ENCODE measurements at regions not wholly inside any gene's neighbourhood (a gene's known extent, or its start where the extent isn't known, plus 50 kb on each side); places are given as distances from the start of the nearest gene placed in this dataset.

DNA sequence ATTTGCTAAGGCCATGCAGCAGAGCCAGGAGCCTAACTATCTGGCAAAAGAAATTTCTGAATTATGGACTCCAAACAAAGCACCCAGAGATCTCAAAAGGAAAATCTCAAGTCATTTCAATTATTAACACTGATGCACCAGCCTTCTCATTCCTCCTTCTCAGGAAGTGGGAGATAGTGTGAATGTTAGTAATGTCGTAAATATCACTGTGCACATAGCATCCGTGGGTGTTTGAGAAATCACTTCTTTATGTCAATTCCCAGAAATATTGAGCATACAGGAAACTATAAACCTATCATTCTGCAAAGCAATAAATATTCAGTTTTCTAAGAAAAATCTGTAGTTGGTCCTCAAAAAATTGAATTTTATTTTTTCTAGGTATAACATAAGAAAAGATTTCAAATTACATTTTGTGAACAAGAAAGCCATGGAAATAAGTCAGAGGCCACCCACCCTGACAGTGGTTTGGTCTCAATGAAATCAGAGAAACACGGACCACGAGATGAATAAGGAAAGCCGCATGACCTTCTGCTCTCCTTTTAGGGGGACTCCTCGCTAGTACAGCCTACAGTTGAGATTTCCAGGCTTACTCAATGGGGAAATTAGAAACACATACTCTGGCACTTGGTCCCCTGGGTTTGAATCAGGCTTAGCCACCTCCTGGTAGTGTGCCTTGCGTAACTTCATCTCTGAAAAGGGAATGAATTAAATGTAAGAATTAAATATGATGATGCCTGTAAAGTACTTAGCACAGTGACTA is 120.6 kb downstream of the DIRAS2 start:
- TF ChIP-seq, protein P1, sequence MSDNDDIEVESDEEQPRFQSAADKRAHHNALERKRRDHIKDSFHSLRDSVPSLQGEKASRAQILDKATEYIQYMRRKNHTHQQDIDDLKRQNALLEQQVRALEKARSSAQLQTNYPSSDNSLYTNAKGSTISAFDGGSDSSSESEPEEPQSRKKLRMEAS (IDR thresholded peaks at IDR 0.05; ENCODE audit: low read depth, low read length) = no peak
- TF ChIP-seq MYC (IDR thresholded peaks at IDR 0.05; ENCODE audit: low read depth, low read length) (no peak), POLR2A (IDR thresholded peaks at IDR 0.05; ENCODE audit: extremely low read depth, insufficient read length) (no peak)
- TF ChIP-seq, protein P2, sequence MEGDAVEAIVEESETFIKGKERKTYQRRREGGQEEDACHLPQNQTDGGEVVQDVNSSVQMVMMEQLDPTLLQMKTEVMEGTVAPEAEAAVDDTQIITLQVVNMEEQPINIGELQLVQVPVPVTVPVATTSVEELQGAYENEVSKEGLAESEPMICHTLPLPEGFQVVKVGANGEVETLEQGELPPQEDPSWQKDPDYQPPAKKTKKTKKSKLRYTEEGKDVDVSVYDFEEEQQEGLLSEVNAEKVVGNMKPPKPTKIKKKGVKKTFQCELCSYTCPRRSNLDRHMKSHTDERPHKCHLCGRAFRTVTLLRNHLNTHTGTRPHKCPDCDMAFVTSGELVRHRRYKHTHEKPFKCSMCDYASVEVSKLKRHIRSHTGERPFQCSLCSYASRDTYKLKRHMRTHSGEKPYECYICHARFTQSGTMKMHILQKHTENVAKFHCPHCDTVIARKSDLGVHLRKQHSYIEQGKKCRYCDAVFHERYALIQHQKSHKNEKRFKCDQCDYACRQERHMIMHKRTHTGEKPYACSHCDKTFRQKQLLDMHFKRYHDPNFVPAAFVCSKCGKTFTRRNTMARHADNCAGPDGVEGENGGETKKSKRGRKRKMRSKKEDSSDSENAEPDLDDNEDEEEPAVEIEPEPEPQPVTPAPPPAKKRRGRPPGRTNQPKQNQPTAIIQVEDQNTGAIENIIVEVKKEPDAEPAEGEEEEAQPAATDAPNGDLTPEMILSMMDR (IDR thresholded peaks at IDR 0.05; ENCODE audit: low read depth, low read length) = no peak
